ENCODE measurements at regions not wholly inside any gene's neighbourhood (a gene's known extent, or its start where the extent isn't known, plus 50 kb on each side); places are given as distances from the start of the nearest gene placed in this dataset.

GRCh38 chr5:12109075-12109688 lies 204.9 kb upstream of the CTNND2 start:
- Mint-ChIP-seq H3K27me3 (ENCODE audit: insufficient read depth, unreplicated experiment) (no peaks in the 10 kb centered on the region), H3K36me3 (ENCODE audit: insufficient read depth, unreplicated experiment) (no peaks in the 10 kb centered on the region), H3K27ac (ENCODE audit: low read depth, unreplicated experiment) (no peak overlapping the region), H3K9me3 (ENCODE audit: unreplicated experiment) (no peaks in the 10 kb centered on the region), H3K4me1 (ENCODE audit: insufficient read depth, unreplicated experiment) (peaks cover 5% of the 10 kb centered on the region), H3K4me3 (ENCODE audit: unreplicated experiment) (no peak overlapping the region)
- DNase-seq (ENCODE audit: unreplicated experiment), result no peak
- intact Hi-C loops (cut with micrococcal nuclease), result no loop called here
- BruUV-seq (replicated peaks), result no TSS peak
- CTCF ChIA-PET, result no interaction called here
- no peak for TF ChIP-seq CTCF (IDR thresholded peaks at IDR 0.05; ENCODE audit: unreplicated experiment)
- POLR2A ChIA-PET, result interaction anchor here (0.6 kb wide), 1 partner anchor 1657 kb away, joined by 3 read pairs; no protein-coding TSS in a partner anchor

- POLR2A ChIA-PET, result no interaction called here
- intact Hi-C loops (cut with micrococcal nuclease), result no loop called here
- Mint-ChIP-seq H3K9me3 (ENCODE audit: unreplicated experiment) (peaks cover 12% of the 10 kb centered on the region), H3K27ac (ENCODE audit: low read depth, unreplicated experiment) (no peak overlapping the region), H3K36me3 (ENCODE audit: insufficient read depth, unreplicated experiment) (peaks cover 6% of the 10 kb centered on the region), H3K4me3 (ENCODE audit: unreplicated experiment) (no peak overlapping the region), H3K27me3 (ENCODE audit: insufficient read depth, unreplicated experiment) (no peaks in the 10 kb centered on the region), H3K4me1 (ENCODE audit: insufficient read depth, unreplicated experiment) (no peaks in the 10 kb centered on the region)
- TF ChIP-seq CTCF (IDR thresholded peaks at IDR 0.05; ENCODE audit: unreplicated experiment), result no peak
- BruUV-seq (replicated peaks), result no TSS peak
- CTCF ChIA-PET, result interaction anchor here (0.6 kb wide), 1 partner anchor 275 kb away, joined by 4 read pairs; no protein-coding TSS in a partner anchor
- no peak for DNase-seq (ENCODE audit: unreplicated experiment)
Observed at GRCh38 chr5:12102151-12102550, 197.9 kb upstream of the CTNND2 start.

- Mint-ChIP-seq H3K27me3 (ENCODE audit: insufficient read depth, unreplicated experiment) (no peaks in the 10 kb centered on the region), H3K27ac (ENCODE audit: low read depth, unreplicated experiment) (no peak overlapping the region), H3K4me1 (ENCODE audit: insufficient read depth, unreplicated experiment) (no peaks in the 10 kb centered on the region), H3K9me3 (ENCODE audit: unreplicated experiment) (peaks cover 12% of the 10 kb centered on the region), H3K36me3 (ENCODE audit: insufficient read depth, unreplicated experiment) (peaks cover 6% of the 10 kb centered on the region), H3K4me3 (ENCODE audit: unreplicated experiment) (no peak overlapping the region)
- TF ChIP-seq CTCF (IDR thresholded peaks at IDR 0.05; ENCODE audit: unreplicated experiment), result no peak
- DNase-seq (ENCODE audit: unreplicated experiment), result no peak
- BruUV-seq (replicated peaks), result no TSS peak
- POLR2A ChIA-PET, result no interaction called here
- CTCF ChIA-PET, result no interaction called here
- intact Hi-C loops (cut with micrococcal nuclease), result no loop called here
Observed at GRCh38 chr5:12100542-12100941, 196.3 kb upstream of the CTNND2 start.

GRCh38 chr5:12099296-12099695 lies 195.1 kb upstream of the CTNND2 start:
- H3K4me3 Mint-ChIP-seq (ENCODE audit: unreplicated experiment), result no peak overlapping the region
- peaks cover 6% of the 10 kb centered on the region for H3K36me3 Mint-ChIP-seq (ENCODE audit: insufficient read depth, unreplicated experiment)
- no peaks in the 10 kb centered on the region for H3K27me3 Mint-ChIP-seq (ENCODE audit: insufficient read depth, unreplicated experiment)
- BruUV-seq (replicated peaks), result no TSS peak
- intact Hi-C loops (cut with micrococcal nuclease), result no loop called here
- no peak for DNase-seq (ENCODE audit: unreplicated experiment)
- POLR2A ChIA-PET, result no interaction called here
- H3K27ac Mint-ChIP-seq (ENCODE audit: low read depth, unreplicated experiment), result no peak overlapping the region
- TF ChIP-seq CTCF (IDR thresholded peaks at IDR 0.05; ENCODE audit: unreplicated experiment), result no peak
- peaks cover 12% of the 10 kb centered on the region for H3K9me3 Mint-ChIP-seq (ENCODE audit: unreplicated experiment)
- CTCF ChIA-PET, result no interaction called here
- no peaks in the 10 kb centered on the region for H3K4me1 Mint-ChIP-seq (ENCODE audit: insufficient read depth, unreplicated experiment)

Data from MCF 10A (cell line).